LNCAP (cell line): ENCODE measurements at regions not wholly inside any gene's neighbourhood (a gene's known extent, or its start where the extent isn't known, plus 50 kb on each side); places are given as distances from the start of the nearest gene placed in this dataset.

Experiments
- CTCF ChIP-seq: fragments of 450-650 bp; IDR thresholded peaks from 2 replicates; pipeline ENCODE4 v1.5.1; 2017; ENCODE audit warnings: mild to moderate bottlenecking

GRCh38 chr2:18422432-18423165, 137.9 kb downstream of the RDH14 start:
- no peak for TF ChIP-seq CTCF

GRCh38 chr2:18413676-18414396, 146.6 kb downstream of the RDH14 start:
- no peak for TF ChIP-seq CTCF

GRCh38 chr2:18412980-18413675, 147.3 kb downstream of the RDH14 start:
- no peak for TF ChIP-seq CTCF

- no peak for TF ChIP-seq CTCF
Observed at GRCh38 chr2:18411626-18412025, 148.8 kb downstream of the RDH14 start.

- no peak for TF ChIP-seq CTCF
Observed at GRCh38 chr2:18410543-18410942, 149.9 kb downstream of the RDH14 start.

GRCh38 chr2:18408638-18409037, 151.8 kb downstream of the RDH14 start:
- TF ChIP-seq CTCF: no peak

- no peak for TF ChIP-seq CTCF
Observed at GRCh38 chr2:18406219-18406618, 154.2 kb downstream of the RDH14 start.
